ENCODE measurements at regions not wholly inside any gene's neighbourhood (a gene's known extent, or its start where the extent isn't known, plus 50 kb on each side); places are given as distances from the start of the nearest gene placed in this dataset.
A peak's percentile ranks its signal among the peaks of the same experiment; 100 is the strongest.
"Not testable (repeated sequence)": the region's sequence is repeated elsewhere in the genome, so short reads cannot be mapped to it uniquely, and the experiment has no call there.

GRCh38 chr2:153299217-153299616 is 179.3 kb downstream of the RPRM start:
- Mint-ChIP-seq H3K9me3 (ENCODE audit: low read depth) (no peaks in the 10 kb centered on the region), H3K27ac (no peak overlapping the region), H3K36me3 (ENCODE audit: low read depth) (no peaks in the 10 kb centered on the region), H3K4me3 (no peak overlapping the region), H3K27me3 (no peaks in the 10 kb centered on the region), H3K4me1 (no peaks in the 10 kb centered on the region)
- no peak for ATAC-seq
- intact Hi-C loops (cut with DNase I, micrococcal nuclease), result no loop called here
- POLR2A ChIA-PET, result no interaction called here
- CTCF ChIA-PET, result no interaction called here
- no peak for DNase-seq

- Mint-ChIP-seq H3K36me3 (ENCODE audit: low read depth) (no peaks in the 10 kb centered on the region), H3K4me3 (no peak overlapping the region), H3K9me3 (ENCODE audit: low read depth) (no peaks in the 10 kb centered on the region), H3K4me1 (no peaks in the 10 kb centered on the region), H3K27ac (no peak overlapping the region), H3K27me3 (peaks cover 2% of the 10 kb centered on the region)
- ChIA-PET POLR2A (no interaction called here), CTCF (no interaction called here)
- intact Hi-C loops (cut with DNase I, micrococcal nuclease), result no loop called here
- ATAC-seq (no peak), DNase-seq (no peak)
Observed at GRCh38 chr2:153294199-153294786, 184.3 kb downstream of the RPRM start.

GRCh38 chr2:153291718-153292117 is 186.8 kb downstream of the RPRM start:
- Mint-ChIP-seq H3K4me1 (peaks cover 2% of the 10 kb centered on the region), H3K9me3 (ENCODE audit: low read depth) (no peaks in the 10 kb centered on the region), H3K27me3 (peaks cover 2% of the 10 kb centered on the region), H3K27ac (no peak overlapping the region), H3K36me3 (ENCODE audit: low read depth) (no peaks in the 10 kb centered on the region), H3K4me3 (no peak overlapping the region)
- no peak for ATAC-seq
- CTCF ChIA-PET, result no interaction called here
- POLR2A ChIA-PET, result no interaction called here
- DNase-seq, result no peak
- intact Hi-C loops (cut with DNase I, micrococcal nuclease), result no loop called here

- H3K4me3 Mint-ChIP-seq, result no peak overlapping the region
Observed at GRCh38 chr2:153287109-153287801, 191.3 kb downstream of the RPRM start.

GRCh38 chr2:153268941-153269461 is 209.6 kb downstream of the RPRM start:
- no peaks in the 10 kb centered on the region for H3K4me1 Mint-ChIP-seq
- intact Hi-C loops (cut with DNase I, micrococcal nuclease), result no loop called here
- peaks cover 11% of the 10 kb centered on the region for H3K9me3 Mint-ChIP-seq (ENCODE audit: low read depth)
- ChIA-PET POLR2A (no interaction called here), CTCF (no interaction called here)
- ATAC-seq (no peak), DNase-seq (no peak)
- H3K4me3 Mint-ChIP-seq, result no peak overlapping the region
- no peaks in the 10 kb centered on the region for H3K27me3 Mint-ChIP-seq
- no peaks in the 10 kb centered on the region for H3K36me3 Mint-ChIP-seq (ENCODE audit: low read depth)
- no peak overlapping the region for H3K27ac Mint-ChIP-seq

More at GRCh38 chr2:153287109-153287801, 191.3 kb downstream of the RPRM start:
- no peaks in the 10 kb centered on the region for H3K36me3 Mint-ChIP-seq (ENCODE audit: low read depth)
- POLR2A ChIA-PET, result no interaction called here
- no peak overlapping the region for H3K27ac Mint-ChIP-seq
- intact Hi-C loops (cut with DNase I, micrococcal nuclease), result no loop called here
- H3K9me3 Mint-ChIP-seq (ENCODE audit: low read depth), result peaks cover 7% of the 10 kb centered on the region
- CTCF ChIA-PET, result no interaction called here
- peaks cover 2% of the 10 kb centered on the region for H3K4me1 Mint-ChIP-seq
- peak; percentile 50 for DNase-seq
- H3K27me3 Mint-ChIP-seq, result no peaks in the 10 kb centered on the region
- no peak for ATAC-seq

- CTCF ChIA-PET; H3K4me3 Mint-ChIP-seq; DNase-seq; H3K27ac Mint-ChIP-seq; H3K9me3 Mint-ChIP-seq (ENCODE audit: low read depth); POLR2A ChIA-PET; intact Hi-C loops (cut with DNase I, micrococcal nuclease); H3K4me1 Mint-ChIP-seq; H3K27me3 Mint-ChIP-seq; ATAC-seq; H3K36me3 Mint-ChIP-seq (ENCODE audit: low read depth): not testable (repeated sequence)
Observed at GRCh38 chr2:153256876-153257275, 221.7 kb downstream of the RPRM start.

GRCh38 chr2:153246636-153247035 is 231.9 kb downstream of the RPRM start:
- H3K9me3 Mint-ChIP-seq (ENCODE audit: low read depth); H3K36me3 Mint-ChIP-seq (ENCODE audit: low read depth); DNase-seq; H3K27ac Mint-ChIP-seq; ATAC-seq; H3K4me1 Mint-ChIP-seq; H3K4me3 Mint-ChIP-seq; CTCF ChIA-PET; H3K27me3 Mint-ChIP-seq; POLR2A ChIA-PET; intact Hi-C loops (cut with DNase I, micrococcal nuclease): not testable (repeated sequence)

- peak; percentile 88 for ATAC-seq
- Mint-ChIP-seq H3K36me3 (ENCODE audit: low read depth) (no peaks in the 10 kb centered on the region), H3K27me3 (no peaks in the 10 kb centered on the region), H3K9me3 (ENCODE audit: low read depth) (no peaks in the 10 kb centered on the region), H3K4me3 (no peak overlapping the region), H3K4me1 (peaks cover 11% of the 10 kb centered on the region), H3K27ac (no peak overlapping the region)
- peak; percentile 38 for DNase-seq
- ChIA-PET CTCF (no interaction called here), POLR2A (no interaction called here)
- intact Hi-C loops (cut with DNase I, micrococcal nuclease), result no loop called here
Observed at GRCh38 chr2:153235516-153235915, 243.0 kb downstream of the RPRM start.

GRCh38 chr2:153232464-153232863 is 246.1 kb downstream of the RPRM start:
- Mint-ChIP-seq H3K4me1 (peaks cover 11% of the 10 kb centered on the region), H3K9me3 (ENCODE audit: low read depth) (no peaks in the 10 kb centered on the region)
- DNase-seq, result no peak

GRCh38 chr2:153230977-153231376 is 247.6 kb downstream of the RPRM start:
- Mint-ChIP-seq H3K4me3 (no peak overlapping the region), H3K36me3 (ENCODE audit: low read depth) (no peaks in the 10 kb centered on the region), H3K27me3 (no peaks in the 10 kb centered on the region), H3K9me3 (ENCODE audit: low read depth) (peaks cover 2% of the 10 kb centered on the region), H3K4me1 (peaks cover 11% of the 10 kb centered on the region), H3K27ac (no peak overlapping the region)
- DNase-seq (no peak), ATAC-seq (no peak)
- intact Hi-C loops (cut with DNase I, micrococcal nuclease), result no loop called here
- ChIA-PET POLR2A (no interaction called here), CTCF (no interaction called here)

More at GRCh38 chr2:153232464-153232863, 246.1 kb downstream of the RPRM start:
- no peak for ATAC-seq
- Mint-ChIP-seq H3K27ac (no peak overlapping the region), H3K36me3 (ENCODE audit: low read depth) (no peaks in the 10 kb centered on the region), H3K4me3 (no peak overlapping the region), H3K27me3 (no peaks in the 10 kb centered on the region)
- ChIA-PET POLR2A (no interaction called here), CTCF (no interaction called here)
- intact Hi-C loops (cut with DNase I, micrococcal nuclease), result no loop called here

- H3K4me3 Mint-ChIP-seq, result no peak overlapping the region
- no peaks in the 10 kb centered on the region for H3K4me1 Mint-ChIP-seq
- intact Hi-C loops (cut with DNase I, micrococcal nuclease), result no loop called here
- H3K27ac Mint-ChIP-seq, result no peak overlapping the region
- CTCF ChIA-PET, result no interaction called here
- no peak for ATAC-seq
- H3K27me3 Mint-ChIP-seq, result no peaks in the 10 kb centered on the region
- POLR2A ChIA-PET, result no interaction called here
- no peak for DNase-seq
- peaks cover 9% of the 10 kb centered on the region for H3K9me3 Mint-ChIP-seq (ENCODE audit: low read depth)
- no peaks in the 10 kb centered on the region for H3K36me3 Mint-ChIP-seq (ENCODE audit: low read depth)
Observed at GRCh38 chr2:153228904-153229303, 249.7 kb downstream of the RPRM start.

- no peak for ATAC-seq
- no peak for DNase-seq
- Mint-ChIP-seq H3K27ac (no peak overlapping the region), H3K4me1 (no peaks in the 10 kb centered on the region), H3K4me3 (no peak overlapping the region), H3K27me3 (no peaks in the 10 kb centered on the region), H3K9me3 (ENCODE audit: low read depth) (peaks cover 9% of the 10 kb centered on the region), H3K36me3 (ENCODE audit: low read depth) (no peaks in the 10 kb centered on the region)
- ChIA-PET POLR2A (no interaction called here), CTCF (no interaction called here)
- intact Hi-C loops (cut with DNase I, micrococcal nuclease), result no loop called here
Observed at GRCh38 chr2:153227981-153228380, 250.6 kb downstream of the RPRM start.

Data from activated CD4-positive, alpha-beta T cell treated with anti-CD3 and anti-CD28 coated beads for 36 hours (primary cell).